ENCODE measurements at regions not wholly inside any gene's neighbourhood (a gene's known extent, or its start where the extent isn't known, plus 50 kb on each side); places are given as distances from the start of the nearest gene placed in this dataset.

GRCh38 chr2:39538718-39539117, 101.6 kb upstream of the MAP4K3 start:
- no peak for TF ChIP-seq CTCF (conservative IDR thresholded peaks at IDR 0.05; ENCODE audit: control insufficient read depth, insufficient read depth, low read depth, low read length)
- no peak overlapping the region for H3K4me3 ChIP-seq (ENCODE audit: control insufficient read depth, low read depth, low read length)
- DNase-seq (ENCODE audit: low read depth), result peak; percentile 15

- no peak for DNase-seq (ENCODE audit: low read depth)
- TF ChIP-seq CTCF (conservative IDR thresholded peaks at IDR 0.05; ENCODE audit: control insufficient read depth, insufficient read depth, low read depth, low read length), result no peak
- H3K4me3 ChIP-seq (ENCODE audit: control insufficient read depth, low read depth, low read length), result no peak overlapping the region
These were observed 103.3 kb upstream of the MAP4K3 start for GRCh38 chr2:39540414-39540813.

GRCh38 chr2:39541011-39541930, 104.2 kb upstream of the MAP4K3 start:
- DNase-seq (ENCODE audit: low read depth), result no peak
- TF ChIP-seq CTCF (conservative IDR thresholded peaks at IDR 0.05; ENCODE audit: control insufficient read depth, insufficient read depth, low read depth, low read length), result no peak
- no peak overlapping the region for H3K4me3 ChIP-seq (ENCODE audit: control insufficient read depth, low read depth, low read length)

- DNase-seq (ENCODE audit: low read depth), result no peak
- H3K4me3 ChIP-seq (ENCODE audit: control insufficient read depth, low read depth, low read length), result no peak overlapping the region
- TF ChIP-seq CTCF (conservative IDR thresholded peaks at IDR 0.05; ENCODE audit: control insufficient read depth, insufficient read depth, low read depth, low read length), result no peak
These were observed 105.4 kb upstream of the MAP4K3 start for GRCh38 chr2:39542523-39542922.

- TF ChIP-seq CTCF (conservative IDR thresholded peaks at IDR 0.05; ENCODE audit: control insufficient read depth, insufficient read depth, low read depth, low read length), result no peak
- no peak for DNase-seq (ENCODE audit: low read depth)
These were observed 108.9 kb upstream of the MAP4K3 start for GRCh38 chr2:39545957-39546356.

GRCh38 chr2:39546409-39546808, 109.3 kb upstream of the MAP4K3 start:
- H3K4me3 ChIP-seq (ENCODE audit: control insufficient read depth, low read depth, low read length), result no peak overlapping the region
- no peak for DNase-seq (ENCODE audit: low read depth)
- no peak for TF ChIP-seq CTCF (conservative IDR thresholded peaks at IDR 0.05; ENCODE audit: control insufficient read depth, insufficient read depth, low read depth, low read length)

More at GRCh38 chr2:39545957-39546356, 108.9 kb upstream of the MAP4K3 start:
- no peak overlapping the region for H3K4me3 ChIP-seq (ENCODE audit: control insufficient read depth, low read depth, low read length)
